ENCODE measurements at regions not wholly inside any gene's neighbourhood (a gene's known extent, or its start where the extent isn't known, plus 50 kb on each side); places are given as distances from the start of the nearest gene placed in this dataset.

- DNase-seq (ENCODE audit: low read depth in 2 of 2): no peak
These were observed 336.8 kb upstream of the SALL1 start for GRCh38 chr16:51487880-51488279.

GRCh38 chr16:51474414-51475091, 323.5 kb upstream of the SALL1 start:
- DNase-seq (ENCODE audit: low read depth in 2 of 2): no peak

GRCh38 chr16:51473091-51473490, 322.0 kb upstream of the SALL1 start:
- DNase-seq (ENCODE audit: low read depth in 2 of 2): no peak

- no peak for DNase-seq (ENCODE audit: low read depth in 2 of 2)
These were observed 319.4 kb upstream of the SALL1 start for GRCh38 chr16:51470492-51470891.

GRCh38 chr16:51464996-51465395, 313.9 kb upstream of the SALL1 start:
- DNase-seq (ENCODE audit: low read depth in 2 of 2): no peak

- DNase-seq (ENCODE audit: low read depth in 2 of 2): no peak
These were observed 310.2 kb upstream of the SALL1 start for GRCh38 chr16:51461255-51461654.

GRCh38 chr16:51458356-51459140, 307.5 kb upstream of the SALL1 start:
- DNase-seq (ENCODE audit: low read depth in 2 of 2): no peak

- DNase-seq (ENCODE audit: low read depth in 2 of 2): no peak
These were observed 306.7 kb upstream of the SALL1 start for GRCh38 chr16:51457775-51458174.

- no peak for DNase-seq (ENCODE audit: low read depth in 2 of 2)
These were observed 304.3 kb upstream of the SALL1 start for GRCh38 chr16:51455398-51455797.

- DNase-seq (ENCODE audit: low read depth in 2 of 2): no peak
These were observed 302.2 kb upstream of the SALL1 start for GRCh38 chr16:51453251-51453650.

- no peak for DNase-seq (ENCODE audit: low read depth in 2 of 2)
These were observed 299.8 kb upstream of the SALL1 start for GRCh38 chr16:51450909-51451308.

- DNase-seq (ENCODE audit: low read depth in 2 of 2): no peak
These were observed 299.3 kb upstream of the SALL1 start for GRCh38 chr16:51450376-51450775.

GRCh38 chr16:51449441-51449840, 298.4 kb upstream of the SALL1 start:
- DNase-seq (ENCODE audit: low read depth in 2 of 2): no peak

GRCh38 chr16:51445250-51445649, 294.2 kb upstream of the SALL1 start:
- no peak for DNase-seq (ENCODE audit: low read depth in 2 of 2)

GRCh38 chr16:51443934-51444333, 292.9 kb upstream of the SALL1 start:
- DNase-seq (ENCODE audit: low read depth in 2 of 2): no peak

GRCh38 chr16:51442141-51442870, 291.2 kb upstream of the SALL1 start:
- DNase-seq (ENCODE audit: low read depth in 2 of 2): no peak

- no peak for DNase-seq (ENCODE audit: low read depth in 2 of 2)
These were observed 289.2 kb upstream of the SALL1 start for GRCh38 chr16:51440131-51440889.

GRCh38 chr16:51439271-51439670, 288.2 kb upstream of the SALL1 start:
- no peak for DNase-seq (ENCODE audit: low read depth in 2 of 2)

GRCh38 chr16:51436742-51437141, 285.7 kb upstream of the SALL1 start:
- DNase-seq (ENCODE audit: low read depth in 2 of 2): no peak

GRCh38 chr16:51434567-51435198, 283.6 kb upstream of the SALL1 start:
- no peak for DNase-seq (ENCODE audit: low read depth in 2 of 2)

GRCh38 chr16:51433599-51433998, 282.5 kb upstream of the SALL1 start:
- no peak for DNase-seq (ENCODE audit: low read depth in 2 of 2)
